RWPE2 (cell line): ENCODE measurements at regions not wholly inside any gene's neighbourhood (a gene's known extent, or its start where the extent isn't known, plus 50 kb on each side); places are given as distances from the start of the nearest gene placed in this dataset.
"Not testable (repeated sequence)": the region's sequence is repeated elsewhere in the genome, so short reads cannot be mapped to it uniquely, and the experiment has no call there.

Experiments used
- ATAC-seq: fragments of 200-7000 bp; cut with Tn5 transposase; 3 replicates; pipeline ENCODE4 v1.9.1; 2021; ENCODE audit warnings: low read depth
- DNase-seq: peaks from one replicate; pipeline ENCODE4 v3.0.0-alpha.2; 2020; ENCODE audit warnings: low spot score
- H3K27ac ChIP-seq: fragments of 450-650 bp; 2 replicates; pipeline ENCODE4 v1.5.1; 2017; ENCODE audit warnings: mild to moderate bottlenecking; ENCODE audit not compliant: poor library complexity, severe bottlenecking
- H3K27me3 ChIP-seq: fragments of 250-450 bp; sonication (Bioruptor Pico); 2 replicates; pipeline ENCODE4 v1.5.1; 2021; ENCODE audit warnings: mild to moderate bottlenecking, moderate library complexity; ENCODE audit not compliant: insufficient read depth, poor library complexity, severe bottlenecking
- H3K36me3 ChIP-seq: fragments of 250-450 bp; sonication (Bioruptor Pico); 2 replicates; pipeline ENCODE4 v1.5.1; 2020; ENCODE audit warnings: low read depth, mild to moderate bottlenecking, moderate library complexity
- H3K4me1 ChIP-seq: fragments of 250-450 bp; sonication (Bioruptor Pico); 2 replicates; pipeline ENCODE4 v1.5.1; 2021; ENCODE audit warnings: mild to moderate bottlenecking, moderate library complexity; ENCODE audit not compliant: insufficient read depth, poor library complexity, severe bottlenecking
- H3K4me3 ChIP-seq: fragments of 250-450 bp; sonication (Bioruptor Pico); 2 replicates; pipeline ENCODE4 v1.5.1; 2021; ENCODE audit warnings: mild to moderate bottlenecking, moderate library complexity; ENCODE audit not compliant: severe bottlenecking
- H3K9me3 ChIP-seq: fragments of 250-450 bp; sonication (Bioruptor Pico); 2 replicates; pipeline ENCODE4 v1.5.1; 2021; ENCODE audit warnings: mild to moderate bottlenecking, moderate library complexity; ENCODE audit not compliant: severe bottlenecking

- not testable (repeated sequence) for H3K27me3 ChIP-seq, H3K9me3 ChIP-seq, H3K4me3 ChIP-seq, H3K27ac ChIP-seq, DNase-seq, H3K4me1 ChIP-seq, H3K36me3 ChIP-seq
- ATAC-seq, result peak; percentile 51
Observed at GRCh38 chr9:38938637-38939036, 218.7 kb upstream of the FAM240B start.

GRCh38 chr9:38927970-38928369, 208.0 kb upstream of the FAM240B start:
- not testable (repeated sequence) for ATAC-seq, H3K4me1 ChIP-seq, H3K9me3 ChIP-seq, DNase-seq, H3K27me3 ChIP-seq, H3K27ac ChIP-seq, H3K36me3 ChIP-seq, H3K4me3 ChIP-seq

GRCh38 chr9:38926565-38926964, 206.6 kb upstream of the FAM240B start:
- not testable (repeated sequence) for H3K27ac ChIP-seq, ATAC-seq, H3K9me3 ChIP-seq, H3K36me3 ChIP-seq, H3K4me3 ChIP-seq, DNase-seq, H3K4me1 ChIP-seq, H3K27me3 ChIP-seq

- H3K4me3 ChIP-seq, H3K27me3 ChIP-seq, H3K9me3 ChIP-seq, H3K4me1 ChIP-seq, DNase-seq, H3K36me3 ChIP-seq, H3K27ac ChIP-seq, ATAC-seq: not testable (repeated sequence)
Observed at GRCh38 chr9:38921253-38921652, 201.3 kb upstream of the FAM240B start.

GRCh38 chr9:38910629-38911028, 190.7 kb upstream of the FAM240B start:
- not testable (repeated sequence) for H3K4me1 ChIP-seq, H3K27me3 ChIP-seq, H3K36me3 ChIP-seq, ATAC-seq, DNase-seq, H3K4me3 ChIP-seq, H3K9me3 ChIP-seq, H3K27ac ChIP-seq

- DNase-seq, H3K36me3 ChIP-seq: not testable (repeated sequence)
Observed at GRCh38 chr9:38904719-38905118, 184.8 kb upstream of the FAM240B start.

GRCh38 chr9:38901534-38902177, 181.7 kb upstream of the FAM240B start:
- H3K4me3 ChIP-seq, DNase-seq, H3K9me3 ChIP-seq, H3K36me3 ChIP-seq, ATAC-seq, H3K27ac ChIP-seq, H3K27me3 ChIP-seq, H3K4me1 ChIP-seq: not testable (repeated sequence)

More at GRCh38 chr9:38904719-38905118, 184.8 kb upstream of the FAM240B start:
- ATAC-seq, H3K4me1 ChIP-seq, H3K27ac ChIP-seq, H3K27me3 ChIP-seq, H3K4me3 ChIP-seq, H3K9me3 ChIP-seq: not testable (repeated sequence)

- not testable (repeated sequence) for H3K4me1 ChIP-seq, ATAC-seq
Observed at GRCh38 chr9:38896404-38896803, 176.5 kb upstream of the FAM240B start.

GRCh38 chr9:38895227-38895626, 175.3 kb upstream of the FAM240B start:
- not testable (repeated sequence) for H3K27me3 ChIP-seq, H3K9me3 ChIP-seq, DNase-seq, H3K4me3 ChIP-seq, H3K36me3 ChIP-seq, H3K4me1 ChIP-seq, H3K27ac ChIP-seq
- ATAC-seq, result peak; percentile 75; the same call in 2 of the 3 replicates

More at GRCh38 chr9:38896404-38896803, 176.5 kb upstream of the FAM240B start:
- not testable (repeated sequence) for H3K9me3 ChIP-seq, H3K27ac ChIP-seq, H3K27me3 ChIP-seq, DNase-seq, H3K4me3 ChIP-seq, H3K36me3 ChIP-seq

GRCh38 chr9:38892539-38893232, 172.8 kb upstream of the FAM240B start:
- H3K4me1 ChIP-seq, H3K27ac ChIP-seq, DNase-seq, H3K9me3 ChIP-seq, H3K27me3 ChIP-seq, H3K4me3 ChIP-seq, H3K36me3 ChIP-seq: not testable (repeated sequence)
- peak; percentile 94 for ATAC-seq

- H3K27ac ChIP-seq, H3K27me3 ChIP-seq, ATAC-seq, H3K4me1 ChIP-seq, H3K4me3 ChIP-seq, DNase-seq, H3K36me3 ChIP-seq, H3K9me3 ChIP-seq: not testable (repeated sequence)
Observed at GRCh38 chr9:38886076-38886475, 166.1 kb upstream of the FAM240B start.
